ENCODE measurements at regions not wholly inside any gene's neighbourhood (a gene's known extent, or its start where the extent isn't known, plus 50 kb on each side); places are given as distances from the start of the nearest gene placed in this dataset.

DNA sequence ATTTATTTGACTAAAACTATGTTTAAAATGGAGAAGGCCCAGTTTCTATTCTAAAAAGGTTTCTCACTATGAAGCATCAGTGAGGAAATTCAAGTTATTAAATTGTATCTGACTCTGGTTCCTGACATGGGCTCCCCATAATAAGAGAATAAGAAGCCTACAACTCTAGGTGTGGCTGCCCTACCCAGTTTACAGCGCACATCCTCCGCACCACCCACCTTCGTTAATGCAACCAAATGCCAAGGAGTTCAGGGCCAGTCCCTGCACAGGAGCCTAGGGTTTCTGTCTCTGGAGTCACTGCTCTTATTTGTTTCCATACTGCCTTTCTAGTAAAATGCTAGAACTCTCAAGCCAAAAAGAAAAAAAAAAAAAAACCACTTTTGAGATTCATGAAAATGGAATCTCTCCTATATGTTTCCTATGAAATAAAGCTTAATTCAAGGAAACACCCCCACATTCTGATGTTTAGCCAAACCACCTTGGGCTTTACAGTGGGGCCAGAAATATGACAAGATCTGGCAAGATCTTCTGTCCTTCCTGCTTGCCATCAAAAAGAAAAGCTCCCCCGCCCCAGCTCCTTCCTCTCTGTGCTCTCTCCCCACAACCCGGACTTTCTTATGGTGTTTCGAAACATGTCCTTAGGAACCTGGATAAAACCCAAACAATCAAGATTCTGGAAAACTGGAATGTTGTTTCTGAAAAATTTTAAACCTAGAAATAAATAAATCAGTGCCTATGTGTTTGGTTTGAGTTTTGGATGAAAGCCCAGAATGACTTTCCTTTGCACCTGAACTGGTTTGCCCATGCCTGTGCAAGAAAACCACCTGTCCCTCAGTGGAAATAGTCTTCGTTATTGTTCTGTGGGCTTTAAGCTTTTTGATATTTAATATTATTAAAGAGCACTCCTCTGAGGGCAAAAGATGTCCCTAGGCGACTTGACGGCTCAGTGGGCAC is 136.7 kb downstream of the SP3 start:
- no peak for DNase-seq (ENCODE audit: low read depth in 1 of 2, low spot score in 1 of 2)

DNA sequence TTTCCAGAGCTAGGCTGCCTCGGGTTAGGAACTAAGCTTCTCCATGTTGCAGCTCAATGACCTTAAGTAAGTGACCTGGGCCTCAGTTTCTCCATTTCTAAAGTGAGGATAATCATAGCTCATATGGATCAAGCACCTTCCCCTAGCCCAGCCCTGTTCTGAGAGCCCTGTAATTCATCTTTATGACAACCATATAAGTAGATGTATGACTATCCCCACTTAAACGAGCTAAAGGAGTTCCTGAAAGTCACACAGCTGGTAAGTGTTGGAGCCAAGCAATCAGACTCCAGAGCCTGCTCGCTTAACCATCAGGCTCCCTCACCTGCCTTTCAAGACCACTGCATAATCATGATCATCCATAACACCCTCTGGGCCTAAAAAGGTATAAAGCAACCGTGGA is 135.4 kb downstream of the SP3 start:
- no peak overlapping the region for H3K4me3 ChIP-seq (replicated peaks; ENCODE audit: insufficient read depth, low read length)
- TF ChIP-seq GABPA (IDR thresholded peaks at IDR 0.05; ENCODE audit: low read depth) = no peak
- TF ChIP-seq SPI1 (IDR thresholded peaks at IDR 0.05; ENCODE audit: borderline replicate concordance, low read depth) = no peak
- TF ChIP-seq, protein P1, sequence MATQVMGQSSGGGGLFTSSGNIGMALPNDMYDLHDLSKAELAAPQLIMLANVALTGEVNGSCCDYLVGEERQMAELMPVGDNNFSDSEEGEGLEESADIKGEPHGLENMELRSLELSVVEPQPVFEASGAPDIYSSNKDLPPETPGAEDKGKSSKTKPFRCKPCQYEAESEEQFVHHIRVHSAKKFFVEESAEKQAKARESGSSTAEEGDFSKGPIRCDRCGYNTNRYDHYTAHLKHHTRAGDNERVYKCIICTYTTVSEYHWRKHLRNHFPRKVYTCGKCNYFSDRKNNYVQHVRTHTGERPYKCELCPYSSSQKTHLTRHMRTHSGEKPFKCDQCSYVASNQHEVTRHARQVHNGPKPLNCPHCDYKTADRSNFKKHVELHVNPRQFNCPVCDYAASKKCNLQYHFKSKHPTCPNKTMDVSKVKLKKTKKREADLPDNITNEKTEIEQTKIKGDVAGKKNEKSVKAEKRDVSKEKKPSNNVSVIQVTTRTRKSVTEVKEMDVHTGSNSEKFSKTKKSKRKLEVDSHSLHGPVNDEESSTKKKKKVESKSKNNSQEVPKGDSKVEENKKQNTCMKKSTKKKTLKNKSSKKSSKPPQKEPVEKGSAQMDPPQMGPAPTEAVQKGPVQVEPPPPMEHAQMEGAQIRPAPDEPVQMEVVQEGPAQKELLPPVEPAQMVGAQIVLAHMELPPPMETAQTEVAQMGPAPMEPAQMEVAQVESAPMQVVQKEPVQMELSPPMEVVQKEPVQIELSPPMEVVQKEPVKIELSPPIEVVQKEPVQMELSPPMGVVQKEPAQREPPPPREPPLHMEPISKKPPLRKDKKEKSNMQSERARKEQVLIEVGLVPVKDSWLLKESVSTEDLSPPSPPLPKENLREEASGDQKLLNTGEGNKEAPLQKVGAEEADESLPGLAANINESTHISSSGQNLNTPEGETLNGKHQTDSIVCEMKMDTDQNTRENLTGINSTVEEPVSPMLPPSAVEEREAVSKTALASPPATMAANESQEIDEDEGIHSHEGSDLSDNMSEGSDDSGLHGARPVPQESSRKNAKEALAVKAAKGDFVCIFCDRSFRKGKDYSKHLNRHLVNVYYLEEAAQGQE (IDR thresholded peaks at IDR 0.05; ENCODE audit: insufficient replicate concordance, low read depth) = no peak
- TF ChIP-seq, protein P2, sequence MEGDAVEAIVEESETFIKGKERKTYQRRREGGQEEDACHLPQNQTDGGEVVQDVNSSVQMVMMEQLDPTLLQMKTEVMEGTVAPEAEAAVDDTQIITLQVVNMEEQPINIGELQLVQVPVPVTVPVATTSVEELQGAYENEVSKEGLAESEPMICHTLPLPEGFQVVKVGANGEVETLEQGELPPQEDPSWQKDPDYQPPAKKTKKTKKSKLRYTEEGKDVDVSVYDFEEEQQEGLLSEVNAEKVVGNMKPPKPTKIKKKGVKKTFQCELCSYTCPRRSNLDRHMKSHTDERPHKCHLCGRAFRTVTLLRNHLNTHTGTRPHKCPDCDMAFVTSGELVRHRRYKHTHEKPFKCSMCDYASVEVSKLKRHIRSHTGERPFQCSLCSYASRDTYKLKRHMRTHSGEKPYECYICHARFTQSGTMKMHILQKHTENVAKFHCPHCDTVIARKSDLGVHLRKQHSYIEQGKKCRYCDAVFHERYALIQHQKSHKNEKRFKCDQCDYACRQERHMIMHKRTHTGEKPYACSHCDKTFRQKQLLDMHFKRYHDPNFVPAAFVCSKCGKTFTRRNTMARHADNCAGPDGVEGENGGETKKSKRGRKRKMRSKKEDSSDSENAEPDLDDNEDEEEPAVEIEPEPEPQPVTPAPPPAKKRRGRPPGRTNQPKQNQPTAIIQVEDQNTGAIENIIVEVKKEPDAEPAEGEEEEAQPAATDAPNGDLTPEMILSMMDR (IDR thresholded peaks at IDR 0.05; ENCODE audit: insufficient read depth, low read length) = no peak
- no peak for TF ChIP-seq POLR2AphosphoS5 (IDR thresholded peaks at IDR 0.05; ENCODE audit: low read depth)
- H3K27me3 ChIP-seq (ENCODE audit: insufficient read depth, poor library complexity, severe bottlenecking) = peaks cover 5% of the 10 kb centered on the region
- DNase-seq (ENCODE audit: low read depth in 1 of 2, low spot score in 1 of 2) = no peak
- no peak overlapping the region for H3K27ac ChIP-seq (replicated peaks)

More for the DNA sequence above, 136.7 kb downstream of the SP3 start:
- Histone ChIP-seq H3K27me3 (ENCODE audit: insufficient read depth, poor library complexity, severe bottlenecking) (peaks cover 5% of the 10 kb centered on the region), H3K27ac (replicated peaks) (no peak overlapping the region), H3K4me3 (replicated peaks; ENCODE audit: insufficient read depth, low read length) (no peak overlapping the region)
- no peak for TF ChIP-seq GABPA (IDR thresholded peaks at IDR 0.05; ENCODE audit: low read depth)
- TF ChIP-seq POLR2AphosphoS5 (IDR thresholded peaks at IDR 0.05; ENCODE audit: low read depth) = no peak
- TF ChIP-seq SPI1 (IDR thresholded peaks at IDR 0.05; ENCODE audit: borderline replicate concordance, low read depth) = no peak
- TF ChIP-seq, protein P2 (IDR thresholded peaks at IDR 0.05; ENCODE audit: insufficient read depth, low read length) = no peak
- TF ChIP-seq, protein P1 (IDR thresholded peaks at IDR 0.05; ENCODE audit: insufficient replicate concordance, low read depth) = no peak

DNA sequence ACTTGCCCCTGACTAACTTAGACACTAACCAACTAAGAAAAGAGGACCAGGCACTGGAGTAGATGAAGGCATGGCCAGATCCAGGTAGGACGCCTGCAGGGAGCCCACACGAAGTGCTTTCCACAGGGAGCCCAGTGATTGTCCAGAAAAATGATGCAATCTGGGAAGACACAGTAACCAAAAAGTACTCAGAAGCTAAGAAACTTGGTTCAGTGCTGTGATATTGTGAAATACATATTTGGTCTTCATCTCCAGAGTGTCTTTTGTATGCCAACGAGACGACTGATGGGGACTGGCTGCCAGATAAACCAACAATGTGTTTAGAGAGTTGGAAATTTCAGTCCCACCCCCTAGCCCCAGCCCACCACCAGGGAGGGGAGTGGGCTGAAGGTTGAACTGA is 135.0 kb downstream of the SP3 start:
- Histone ChIP-seq H3K27ac (replicated peaks) (no peak overlapping the region), H3K27me3 (ENCODE audit: insufficient read depth, poor library complexity, severe bottlenecking) (peaks cover 5% of the 10 kb centered on the region), H3K4me3 (replicated peaks; ENCODE audit: insufficient read depth, low read length) (no peak overlapping the region)
- TF ChIP-seq, protein P2 (IDR thresholded peaks at IDR 0.05; ENCODE audit: insufficient read depth, low read length) = no peak
- TF ChIP-seq POLR2AphosphoS5 (IDR thresholded peaks at IDR 0.05; ENCODE audit: low read depth) (no peak), GABPA (IDR thresholded peaks at IDR 0.05; ENCODE audit: low read depth) (no peak), SPI1 (IDR thresholded peaks at IDR 0.05; ENCODE audit: borderline replicate concordance, low read depth) (no peak)
- TF ChIP-seq, protein P1 (IDR thresholded peaks at IDR 0.05; ENCODE audit: insufficient replicate concordance, low read depth) = no peak
- no peak for DNase-seq (ENCODE audit: low read depth in 1 of 2, low spot score in 1 of 2)
